GM21529 (cell line): ENCODE measurements at regions not wholly inside any gene's neighbourhood (a gene's known extent, or its start where the extent isn't known, plus 50 kb on each side); places are given as distances from the start of the nearest gene placed in this dataset.
"Not testable (repeated sequence)": the region's sequence is repeated elsewhere in the genome, so short reads cannot be mapped to it uniquely, and the experiment has no call there.

ENCODE experiments used
- ATAC-seq: cut with Tn5 transposase; IDR thresholded peaks from one replicate; pipeline ENCODE4 v1.9.1; 2021; ENCODE audit not compliant: unreplicated experiment

GRCh38 chr12:69172491-69172890 is 66.9 kb upstream of the CPSF6 start:
- ATAC-seq, result no peak

GRCh38 chr12:69173368-69173767 is 66.0 kb upstream of the CPSF6 start:
- ATAC-seq, result no peak

- no peak for ATAC-seq
Measured at GRCh38 chr12:69179786-69180185, 59.6 kb upstream of the CPSF6 start.

GRCh38 chr12:69187572-69187971 is 51.8 kb upstream of the CPSF6 start:
- not testable (repeated sequence) for ATAC-seq

DNA sequence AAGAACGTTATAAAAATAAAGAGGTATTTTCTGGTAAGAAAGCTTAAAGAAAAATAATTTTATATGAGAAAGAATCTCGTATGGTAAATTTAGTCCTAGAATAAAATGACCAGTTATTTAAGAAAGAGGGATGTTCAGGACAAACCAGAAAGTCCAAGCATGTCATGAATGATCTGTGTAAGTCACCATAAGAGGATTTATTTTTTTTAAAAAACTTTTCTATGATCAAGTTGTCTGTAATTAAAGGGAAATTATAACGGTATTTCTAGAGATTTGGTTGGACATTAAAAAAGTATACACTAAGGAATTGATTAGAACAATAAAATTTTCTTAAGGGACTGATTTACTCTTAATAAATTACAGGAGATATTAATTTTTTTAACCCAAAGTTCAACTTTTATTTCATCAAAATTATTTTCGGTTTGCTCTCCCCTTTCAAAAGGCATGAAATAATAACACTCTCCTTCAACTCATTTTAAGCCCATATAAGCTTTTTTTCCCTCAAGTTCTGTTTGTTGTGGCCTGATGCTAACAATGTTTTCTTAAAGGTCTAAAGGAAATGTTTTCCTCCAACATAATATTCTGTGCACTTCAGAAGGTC is 49.9 kb upstream of the CPSF6 start:
- no peak for ATAC-seq
